GM23338 (cell line): ENCODE measurements at regions not wholly inside any gene's neighbourhood (a gene's known extent, or its start where the extent isn't known, plus 50 kb on each side); places are given as distances from the start of the nearest gene placed in this dataset.

Experiments
- EZH2 ChIP-seq: fragments of 200-600 bp; sonication (generic); IDR thresholded peaks from one replicate; pipeline ENCODE4 v1.8.0; 2017; ENCODE audit warnings: antibody characterized with exemption, mild to moderate bottlenecking, low read depth; ENCODE audit not compliant: unreplicated experiment
- JUNB ChIP-seq: IDR thresholded peaks from one replicate; pipeline ENCODE4 v1.6.1; 2016; ENCODE audit warnings: antibody characterized with exemption; ENCODE audit not compliant: unreplicated experiment
- POLR2AphosphoS5 ChIP-seq: IDR thresholded peaks from 2 replicates; pipeline ENCODE4 v1.6.1; 2016; ENCODE audit warnings: antibody characterized with exemption, low read depth
- STAT1 ChIP-seq: IDR thresholded peaks from one replicate; pipeline ENCODE4 v1.6.1; 2016; ENCODE audit warnings: antibody characterized with exemption; ENCODE audit not compliant: unreplicated experiment
- TF ChIP-seq, protein P1 (sequence below): IDR thresholded peaks from one replicate; pipeline ENCODE4 v1.6.1; 2018; ENCODE audit warnings: antibody characterized with exemption; ENCODE audit not compliant: unreplicated experiment
- TF ChIP-seq, protein P2 (sequence below), 2 experiments: fragments of 200-600 bp in 1 of 2; sonication (generic) in 1 of 2; conservative IDR thresholded peaks; 2 replicates each; pipeline versions ENCODE4 v1.5.1 to v1.6.1; 2016 to 2017; ENCODE audit warnings: antibody characterized with exemption in 2 of 2, low read depth in 2 of 2, mild to moderate bottlenecking in 2 of 2, moderate library complexity in 1 of 2

DNA sequence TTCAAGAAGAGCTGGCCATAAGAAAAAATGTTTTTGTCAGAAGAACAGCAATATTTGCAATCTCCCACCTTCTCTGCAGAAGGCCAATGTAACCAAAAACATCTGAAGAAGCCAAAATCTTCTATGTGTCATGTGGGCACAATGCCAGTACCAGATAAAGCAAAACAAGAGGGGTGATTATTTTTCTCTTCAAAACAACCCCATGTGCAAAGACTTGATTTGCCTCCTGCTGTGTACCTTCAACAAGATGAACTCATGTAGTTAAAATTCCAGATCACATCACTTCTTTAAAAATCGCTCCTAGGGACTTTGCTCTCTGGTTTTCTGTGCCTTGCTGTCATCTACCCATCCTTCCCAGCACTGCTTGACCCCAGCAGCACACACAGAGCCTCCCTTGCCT, 134.0 kb upstream of the MAP3K1 start:
- TF ChIP-seq, protein P1, sequence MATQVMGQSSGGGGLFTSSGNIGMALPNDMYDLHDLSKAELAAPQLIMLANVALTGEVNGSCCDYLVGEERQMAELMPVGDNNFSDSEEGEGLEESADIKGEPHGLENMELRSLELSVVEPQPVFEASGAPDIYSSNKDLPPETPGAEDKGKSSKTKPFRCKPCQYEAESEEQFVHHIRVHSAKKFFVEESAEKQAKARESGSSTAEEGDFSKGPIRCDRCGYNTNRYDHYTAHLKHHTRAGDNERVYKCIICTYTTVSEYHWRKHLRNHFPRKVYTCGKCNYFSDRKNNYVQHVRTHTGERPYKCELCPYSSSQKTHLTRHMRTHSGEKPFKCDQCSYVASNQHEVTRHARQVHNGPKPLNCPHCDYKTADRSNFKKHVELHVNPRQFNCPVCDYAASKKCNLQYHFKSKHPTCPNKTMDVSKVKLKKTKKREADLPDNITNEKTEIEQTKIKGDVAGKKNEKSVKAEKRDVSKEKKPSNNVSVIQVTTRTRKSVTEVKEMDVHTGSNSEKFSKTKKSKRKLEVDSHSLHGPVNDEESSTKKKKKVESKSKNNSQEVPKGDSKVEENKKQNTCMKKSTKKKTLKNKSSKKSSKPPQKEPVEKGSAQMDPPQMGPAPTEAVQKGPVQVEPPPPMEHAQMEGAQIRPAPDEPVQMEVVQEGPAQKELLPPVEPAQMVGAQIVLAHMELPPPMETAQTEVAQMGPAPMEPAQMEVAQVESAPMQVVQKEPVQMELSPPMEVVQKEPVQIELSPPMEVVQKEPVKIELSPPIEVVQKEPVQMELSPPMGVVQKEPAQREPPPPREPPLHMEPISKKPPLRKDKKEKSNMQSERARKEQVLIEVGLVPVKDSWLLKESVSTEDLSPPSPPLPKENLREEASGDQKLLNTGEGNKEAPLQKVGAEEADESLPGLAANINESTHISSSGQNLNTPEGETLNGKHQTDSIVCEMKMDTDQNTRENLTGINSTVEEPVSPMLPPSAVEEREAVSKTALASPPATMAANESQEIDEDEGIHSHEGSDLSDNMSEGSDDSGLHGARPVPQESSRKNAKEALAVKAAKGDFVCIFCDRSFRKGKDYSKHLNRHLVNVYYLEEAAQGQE: no peak
- TF ChIP-seq JUNB: no peak
- TF ChIP-seq, protein P2, sequence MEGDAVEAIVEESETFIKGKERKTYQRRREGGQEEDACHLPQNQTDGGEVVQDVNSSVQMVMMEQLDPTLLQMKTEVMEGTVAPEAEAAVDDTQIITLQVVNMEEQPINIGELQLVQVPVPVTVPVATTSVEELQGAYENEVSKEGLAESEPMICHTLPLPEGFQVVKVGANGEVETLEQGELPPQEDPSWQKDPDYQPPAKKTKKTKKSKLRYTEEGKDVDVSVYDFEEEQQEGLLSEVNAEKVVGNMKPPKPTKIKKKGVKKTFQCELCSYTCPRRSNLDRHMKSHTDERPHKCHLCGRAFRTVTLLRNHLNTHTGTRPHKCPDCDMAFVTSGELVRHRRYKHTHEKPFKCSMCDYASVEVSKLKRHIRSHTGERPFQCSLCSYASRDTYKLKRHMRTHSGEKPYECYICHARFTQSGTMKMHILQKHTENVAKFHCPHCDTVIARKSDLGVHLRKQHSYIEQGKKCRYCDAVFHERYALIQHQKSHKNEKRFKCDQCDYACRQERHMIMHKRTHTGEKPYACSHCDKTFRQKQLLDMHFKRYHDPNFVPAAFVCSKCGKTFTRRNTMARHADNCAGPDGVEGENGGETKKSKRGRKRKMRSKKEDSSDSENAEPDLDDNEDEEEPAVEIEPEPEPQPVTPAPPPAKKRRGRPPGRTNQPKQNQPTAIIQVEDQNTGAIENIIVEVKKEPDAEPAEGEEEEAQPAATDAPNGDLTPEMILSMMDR (conservative IDR thresholded peaks at IDR 0.05; ENCODE audit: low read depth in 2 of 2): no peak
- TF ChIP-seq STAT1: no peak
- no peak for TF ChIP-seq EZH2
- TF ChIP-seq POLR2AphosphoS5: no peak
